ENCODE measurements at regions not wholly inside any gene's neighbourhood (a gene's known extent, or its start where the extent isn't known, plus 50 kb on each side); places are given as distances from the start of the nearest gene placed in this dataset.

DNA sequence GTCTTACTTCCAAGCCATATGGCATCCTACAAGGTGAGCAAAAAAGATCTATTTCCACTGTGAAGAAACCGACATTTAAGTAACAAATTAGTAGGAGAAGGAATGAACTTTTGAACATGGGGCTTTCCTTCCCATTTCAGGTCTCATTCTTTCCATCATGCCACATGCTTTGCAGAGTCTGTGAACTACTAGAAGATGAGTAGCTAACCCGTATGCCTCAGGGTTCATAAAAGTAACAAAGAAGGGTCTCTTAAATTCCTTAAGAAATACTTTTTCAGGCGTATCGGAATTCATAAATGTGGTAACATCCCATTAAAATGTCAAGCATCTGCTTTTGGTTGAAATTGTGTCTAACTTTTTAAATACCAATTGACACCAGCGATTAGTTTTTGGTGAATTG lies 81.3 kb upstream of the TNS3 start:
- TF ChIP-seq, protein P1, sequence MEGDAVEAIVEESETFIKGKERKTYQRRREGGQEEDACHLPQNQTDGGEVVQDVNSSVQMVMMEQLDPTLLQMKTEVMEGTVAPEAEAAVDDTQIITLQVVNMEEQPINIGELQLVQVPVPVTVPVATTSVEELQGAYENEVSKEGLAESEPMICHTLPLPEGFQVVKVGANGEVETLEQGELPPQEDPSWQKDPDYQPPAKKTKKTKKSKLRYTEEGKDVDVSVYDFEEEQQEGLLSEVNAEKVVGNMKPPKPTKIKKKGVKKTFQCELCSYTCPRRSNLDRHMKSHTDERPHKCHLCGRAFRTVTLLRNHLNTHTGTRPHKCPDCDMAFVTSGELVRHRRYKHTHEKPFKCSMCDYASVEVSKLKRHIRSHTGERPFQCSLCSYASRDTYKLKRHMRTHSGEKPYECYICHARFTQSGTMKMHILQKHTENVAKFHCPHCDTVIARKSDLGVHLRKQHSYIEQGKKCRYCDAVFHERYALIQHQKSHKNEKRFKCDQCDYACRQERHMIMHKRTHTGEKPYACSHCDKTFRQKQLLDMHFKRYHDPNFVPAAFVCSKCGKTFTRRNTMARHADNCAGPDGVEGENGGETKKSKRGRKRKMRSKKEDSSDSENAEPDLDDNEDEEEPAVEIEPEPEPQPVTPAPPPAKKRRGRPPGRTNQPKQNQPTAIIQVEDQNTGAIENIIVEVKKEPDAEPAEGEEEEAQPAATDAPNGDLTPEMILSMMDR (IDR thresholded peaks at IDR 0.05) = no peak
- TF ChIP-seq POLR2A (IDR thresholded peaks at IDR 0.05) = no peak
